ENCODE measurements at regions not wholly inside any gene's neighbourhood (a gene's known extent, or its start where the extent isn't known, plus 50 kb on each side); places are given as distances from the start of the nearest gene placed in this dataset.
"Not testable (repeated sequence)": the region's sequence is repeated elsewhere in the genome, so short reads cannot be mapped to it uniquely, and the experiment has no call there.

- DNase-seq = no peak
These were observed 1353.4 kb upstream of the GOT2 start for GRCh38 chr16:60087530-60087929.

GRCh38 chr16:60078819-60079218, 1344.7 kb upstream of the GOT2 start:
- not testable (repeated sequence) for DNase-seq

- DNase-seq = no peak
These were observed 1343.7 kb upstream of the GOT2 start for GRCh38 chr16:60077861-60078260.

GRCh38 chr16:60074378-60074777, 1340.3 kb upstream of the GOT2 start:
- no peak for DNase-seq

- no peak for DNase-seq
These were observed 1339.3 kb upstream of the GOT2 start for GRCh38 chr16:60073376-60073775.

- DNase-seq = no peak
These were observed 1329.9 kb upstream of the GOT2 start for GRCh38 chr16:60064026-60064425.

- DNase-seq = no peak
These were observed 1327.3 kb upstream of the GOT2 start for GRCh38 chr16:60061396-60061795.

GRCh38 chr16:60060731-60061130, 1326.6 kb upstream of the GOT2 start:
- no peak for DNase-seq

DNA sequence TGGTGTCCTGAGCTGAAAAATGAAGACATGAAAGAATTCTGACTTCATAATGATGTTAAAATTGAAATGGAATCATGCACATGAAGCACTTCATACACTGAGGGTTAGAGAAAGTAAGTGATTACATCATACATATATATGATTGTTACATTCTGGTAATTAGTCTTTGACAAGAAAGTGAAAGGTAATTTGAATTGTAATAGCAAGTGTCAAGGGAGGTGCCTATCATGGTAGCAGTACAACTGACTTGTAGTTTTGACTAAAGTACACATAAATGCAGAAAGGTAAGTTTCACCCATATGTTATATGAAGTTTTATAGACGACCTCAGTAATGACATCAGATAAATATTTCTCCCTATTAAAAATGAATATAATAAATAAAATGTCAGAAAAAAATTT, 1325.0 kb upstream of the GOT2 start:
- no peak for DNase-seq

- DNase-seq = no peak
These were observed 1307.6 kb upstream of the GOT2 start for GRCh38 chr16:60041671-60042070.

GRCh38 chr16:60031740-60032139, 1297.6 kb upstream of the GOT2 start:
- DNase-seq = no peak

GRCh38 chr16:60027351-60027750, 1293.2 kb upstream of the GOT2 start:
- no peak for DNase-seq

- no peak for DNase-seq
These were observed 1279.0 kb upstream of the GOT2 start for GRCh38 chr16:60013076-60013475.

GRCh38 chr16:60001523-60001922, 1267.4 kb upstream of the GOT2 start:
- DNase-seq = no peak

DNA sequence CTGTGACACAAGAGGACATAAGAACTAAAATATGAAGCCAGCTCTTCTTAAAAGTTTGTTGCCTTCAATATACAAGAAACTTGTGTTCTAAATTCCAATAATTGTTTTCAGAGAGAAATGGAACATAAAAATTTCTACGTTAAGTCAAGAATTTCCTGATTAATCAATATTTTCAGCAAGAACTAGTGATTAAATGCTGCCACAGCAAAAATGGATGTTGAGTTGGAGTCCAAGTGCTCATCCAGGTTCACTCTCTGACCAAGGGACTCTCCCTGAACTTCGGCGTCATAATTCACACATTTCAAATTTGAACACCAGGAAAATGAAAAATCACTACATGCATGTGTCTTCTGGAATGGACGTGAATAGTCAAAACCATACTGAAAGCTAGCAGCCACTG, 1263.6 kb upstream of the GOT2 start:
- DNase-seq = no peak

GRCh38 chr16:59993101-59993500, 1259.0 kb upstream of the GOT2 start:
- no peak for DNase-seq

GRCh38 chr16:59991171-59991570, 1257.1 kb upstream of the GOT2 start:
- DNase-seq = no peak

- no peak for DNase-seq
These were observed 1254.5 kb upstream of the GOT2 start for GRCh38 chr16:59988591-59988990.

DNA sequence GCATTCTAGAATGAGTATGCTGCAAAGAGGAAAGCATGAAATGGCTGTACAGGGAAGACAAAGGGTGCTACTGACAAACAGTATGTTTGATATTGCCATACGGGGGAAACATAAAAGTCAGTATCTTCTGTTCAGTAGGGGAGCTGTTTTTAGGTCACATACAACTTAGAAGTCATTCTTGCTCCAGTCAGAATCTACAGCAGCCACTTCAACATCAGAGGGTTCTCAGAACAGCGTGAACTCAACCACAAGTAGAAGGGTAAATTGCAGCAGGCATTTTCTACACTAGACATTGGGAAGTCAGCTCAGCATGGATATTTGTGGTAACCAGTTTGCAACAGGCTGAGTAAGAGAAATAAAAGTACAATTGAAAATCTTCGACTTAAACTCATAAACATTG, 1241.8 kb upstream of the GOT2 start:
- DNase-seq = no peak

DNA sequence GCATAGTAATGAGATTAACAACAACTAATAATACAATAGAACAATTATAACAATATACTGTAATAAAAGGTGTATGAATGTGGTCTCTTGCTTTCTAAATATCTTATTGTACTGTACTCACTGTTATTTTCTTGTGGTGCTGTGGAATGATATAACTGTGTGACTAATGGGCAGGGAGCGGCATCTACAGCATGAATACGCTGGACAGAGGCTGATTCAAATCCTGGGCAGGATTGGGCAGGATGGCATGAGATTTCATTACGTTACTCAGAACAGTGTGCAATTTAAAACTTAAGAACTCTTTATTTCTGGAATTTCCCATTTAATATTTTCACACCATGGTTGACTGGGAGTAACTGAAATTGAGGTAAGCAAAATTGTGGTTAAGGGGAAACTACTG, 1239.8 kb upstream of the GOT2 start:
- DNase-seq = no peak

DNA sequence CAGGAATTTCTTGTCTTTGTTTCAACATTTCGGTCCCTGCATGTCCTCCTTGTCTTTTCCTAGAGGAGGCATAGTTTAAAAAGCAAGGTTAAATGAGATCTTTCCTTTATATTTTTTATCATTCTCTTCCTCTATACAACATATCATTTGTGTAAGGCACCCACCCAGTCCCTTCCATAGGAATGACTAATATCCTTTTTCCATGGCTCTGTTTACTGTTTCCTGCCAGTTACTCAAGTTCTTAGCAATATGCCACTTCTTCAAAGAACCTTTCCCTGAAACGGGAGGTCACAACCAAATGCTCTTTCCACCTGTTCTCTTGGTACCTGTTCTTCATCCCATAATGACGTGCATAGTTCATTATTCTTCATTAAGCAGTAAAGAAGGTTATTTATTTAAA, 1237.1 kb upstream of the GOT2 start:
- no peak for DNase-seq

DNA sequence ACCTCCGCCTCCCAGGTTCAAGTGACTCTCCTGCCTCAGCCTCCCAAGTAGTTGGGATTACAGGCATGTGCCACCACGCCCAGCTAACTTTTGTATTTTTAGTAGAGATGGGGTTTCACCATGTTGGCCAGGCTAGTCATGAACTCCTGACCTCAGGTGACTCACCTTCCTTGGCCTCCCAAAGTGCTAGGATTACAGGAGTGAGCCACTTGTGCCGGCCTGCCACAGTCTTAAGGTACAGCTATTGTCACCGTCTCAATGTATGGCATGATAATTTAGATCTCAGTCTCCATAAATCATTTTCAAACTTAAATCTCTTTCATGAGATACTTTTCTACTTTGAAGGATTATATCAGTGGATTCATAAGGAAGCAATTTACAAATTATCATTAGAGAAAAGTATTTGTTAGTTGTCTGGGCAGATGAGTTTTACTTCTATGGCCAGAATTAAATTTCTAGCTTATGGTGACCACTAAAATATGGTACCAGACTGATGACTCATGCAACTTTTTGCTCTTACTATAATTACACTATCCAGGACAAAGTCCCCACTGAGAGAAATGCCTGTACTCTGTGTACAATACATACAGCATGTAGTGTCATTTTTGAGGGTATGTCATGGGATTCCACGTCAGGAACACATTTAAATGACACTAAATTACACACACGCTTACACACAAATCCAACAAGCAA, 1230.3 kb upstream of the GOT2 start:
- DNase-seq = no peak

DNA sequence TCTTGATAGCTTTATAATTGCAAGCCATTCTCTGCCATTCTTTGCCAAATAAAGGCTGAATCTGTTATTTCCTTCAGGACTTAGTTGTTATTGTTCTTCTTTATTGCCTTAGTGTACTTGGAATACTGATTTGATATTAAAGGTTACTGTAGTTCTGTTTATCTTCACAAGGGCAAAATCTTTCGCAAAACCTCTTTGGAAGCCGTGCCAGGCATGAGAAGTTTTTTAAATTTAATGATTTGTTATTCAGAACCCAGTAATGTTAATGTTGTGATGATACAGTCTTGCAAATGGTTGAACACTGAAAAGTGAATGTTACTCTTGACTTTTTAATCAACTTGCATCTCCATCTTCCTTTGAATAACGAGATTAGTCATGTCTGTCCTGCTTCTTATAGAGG, 1225.2 kb upstream of the GOT2 start:
- no peak for DNase-seq

GRCh38 chr16:59950431-59950830, 1216.3 kb upstream of the GOT2 start:
- no peak for DNase-seq

- not testable (repeated sequence) for DNase-seq
These were observed 1209.9 kb upstream of the GOT2 start for GRCh38 chr16:59944041-59944440.

- no peak for DNase-seq
These were observed 1207.5 kb upstream of the GOT2 start for GRCh38 chr16:59941594-59941993.

Data from activated CD8-positive, alpha-beta memory T cell treated with anti-CD3 and anti-CD28 coated beads, Interleukin-2, amount 50 U/mL, for 4 hours (primary cell).